ENCODE measurements at regions not wholly inside any gene's neighbourhood (a gene's known extent, or its start where the extent isn't known, plus 50 kb on each side); places are given as distances from the start of the nearest gene placed in this dataset.

- Histone ChIP-seq H3K9me3 (no peaks in the 10 kb centered on the region), H3K36me3 (no peaks in the 10 kb centered on the region), H3K4me3 (no peak overlapping the region), H3K4me1 (peaks cover 0 to 7% (median 0%) of the 10 kb centered on the region in 4 donors), H3K27ac (no peak overlapping the region), H3K27me3 (no peaks in the 10 kb centered on the region)
- WGBS, 2 donors = 66 to 71% methylated on average over 7 of the region's 7 CpGs
- no peak for TF ChIP-seq EP300 (IDR thresholded peaks at IDR 0.05)
- TF ChIP-seq POLR2A (IDR thresholded peaks at IDR 0.05) = no peak
- TF ChIP-seq CTCF (IDR thresholded peaks at IDR 0.05) = no peak
- no peak for DNase-seq (ENCODE audit: low spot score in 2 of 2)
Observed at GRCh38 chr12:67765776-67766766, 117.5 kb downstream of the DYRK2 start.

- WGBS, 2 donors = 45 to 48% methylated on average over 11 of the region's 11 CpGs
- Histone ChIP-seq H3K27me3 (no peaks in the 10 kb centered on the region), H3K36me3 (no peaks in the 10 kb centered on the region), H3K9me3 (no peaks in the 10 kb centered on the region), H3K4me3 (no peak overlapping the region), H3K4me1 (peaks cover 0 to 14% (median 1%) of the 10 kb centered on the region in 4 donors), H3K27ac (peak overlapping the region in 1 of 4 donors; percentile 43)
- TF ChIP-seq EP300 (IDR thresholded peaks at IDR 0.05) (no peak), CTCF (IDR thresholded peaks at IDR 0.05) (no peak), POLR2A (IDR thresholded peaks at IDR 0.05) (no peak)
- no peak for DNase-seq (ENCODE audit: low spot score in 2 of 2)
Observed at GRCh38 chr12:67772267-67773169, 124.0 kb downstream of the DYRK2 start.

GRCh38 chr12:67773896-67774295 lies 125.4 kb downstream of the DYRK2 start:
- TF ChIP-seq CTCF (IDR thresholded peaks at IDR 0.05) (no peak), EP300 (IDR thresholded peaks at IDR 0.05) (no peak), POLR2A (IDR thresholded peaks at IDR 0.05) (no peak)
- Histone ChIP-seq H3K4me3 (no peak overlapping the region), H3K27me3 (no peaks in the 10 kb centered on the region), H3K4me1 (peaks cover 0 to 14% (median 1%) of the 10 kb centered on the region in 4 donors), H3K27ac (no peak overlapping the region), H3K36me3 (no peaks in the 10 kb centered on the region), H3K9me3 (no peaks in the 10 kb centered on the region)
- WGBS, 2 donors = 41 to 56% methylated on average over 2 of the region's 2 CpGs
- DNase-seq (ENCODE audit: low spot score in 2 of 2) = no peak

- Histone ChIP-seq H3K36me3 (no peaks in the 10 kb centered on the region), H3K4me3 (no peak overlapping the region), H3K4me1 (peaks cover 0 to 14% (median 1%) of the 10 kb centered on the region in 4 donors), H3K27ac (no peak overlapping the region), H3K27me3 (no peaks in the 10 kb centered on the region), H3K9me3 (no peaks in the 10 kb centered on the region)
- TF ChIP-seq CTCF (IDR thresholded peaks at IDR 0.05) (no peak), EP300 (IDR thresholded peaks at IDR 0.05) (no peak)
- WGBS, 2 donors = 83% methylated on average over 4 of the region's 4 CpGs
- no peak for DNase-seq (ENCODE audit: low spot score in 2 of 2)
Observed at GRCh38 chr12:67774983-67775587, 126.5 kb downstream of the DYRK2 start.
